ENCODE measurements at regions not wholly inside any gene's neighbourhood (a gene's known extent, or its start where the extent isn't known, plus 50 kb on each side); places are given as distances from the start of the nearest gene placed in this dataset.

GRCh38 chr4:106495476-106495875 lies 126.9 kb upstream of the GIMD1 start:
- Histone ChIP-seq H3K9ac (ENCODE audit: low read length) (no peak overlapping the region), H4K20me1 (ENCODE audit: insufficient read depth, low read length) (no peaks in the 10 kb centered on the region), H3K27ac (ENCODE audit: low read depth, low read length) (no peak overlapping the region), H3K4me3 (ENCODE audit: insufficient read depth, low read depth, low read length) (no peak overlapping the region), H3K36me3 (ENCODE audit: insufficient read depth, low read length) (no peaks in the 10 kb centered on the region), H3K9me3 (ENCODE audit: insufficient read depth, low read depth, low read length) (no peaks in the 10 kb centered on the region), H3K79me2 (ENCODE audit: insufficient read depth, low read length) (no peaks in the 10 kb centered on the region), H3K4me2 (ENCODE audit: low read length) (no peak overlapping the region), H3K4me1 (ENCODE audit: insufficient read depth, low read length) (no peaks in the 10 kb centered on the region), H3K27me3 (ENCODE audit: insufficient read depth, low read length) (no peaks in the 10 kb centered on the region), H2AFZ (ENCODE audit: low read depth, low read length) (no peak overlapping the region)
- peak; percentile 12 for DNase-seq (ENCODE audit: low read depth)
- H3K9me3 Mint-ChIP-seq (ENCODE audit: unreplicated experiment), result peaks cover 3% of the 10 kb centered on the region
- no peak overlapping the region for H3K4me3 Mint-ChIP-seq (ENCODE audit: unreplicated experiment)
- no peaks in the 10 kb centered on the region for H3K36me3 Mint-ChIP-seq (ENCODE audit: low read depth, unreplicated experiment)
- peaks cover 9% of the 10 kb centered on the region for H3K4me1 Mint-ChIP-seq (ENCODE audit: low read depth, unreplicated experiment)
- no peak for FAIRE-seq
- no peak for TF ChIP-seq CTCF (IDR thresholded peaks at IDR 0.05; ENCODE audit: insufficient read depth, low read depth, low read length)
- no peak for TF ChIP-seq EZH2 (IDR thresholded peaks at IDR 0.05; ENCODE audit: insufficient read depth, low read length)
- H3K27ac Mint-ChIP-seq (ENCODE audit: unreplicated experiment), result no peak overlapping the region
- no peaks in the 10 kb centered on the region for H3K27me3 Mint-ChIP-seq (ENCODE audit: low read depth, unreplicated experiment)

- no peak overlapping the region for H3K4me2 ChIP-seq (ENCODE audit: low read length)
- no peaks in the 10 kb centered on the region for H4K20me1 ChIP-seq (ENCODE audit: insufficient read depth, low read length)
- H3K4me3 Mint-ChIP-seq (ENCODE audit: unreplicated experiment), result no peak overlapping the region
- H3K4me3 ChIP-seq (ENCODE audit: insufficient read depth, low read depth, low read length), result no peak overlapping the region
- peaks cover 4% of the 10 kb centered on the region for H3K9me3 Mint-ChIP-seq (ENCODE audit: unreplicated experiment)
- peaks cover 2% of the 10 kb centered on the region for H3K4me1 Mint-ChIP-seq (ENCODE audit: low read depth, unreplicated experiment)
- H2AFZ ChIP-seq (ENCODE audit: low read depth, low read length), result no peak overlapping the region
- H3K9ac ChIP-seq (ENCODE audit: low read length), result no peak overlapping the region
- TF ChIP-seq CTCF (IDR thresholded peaks at IDR 0.05; ENCODE audit: insufficient read depth, low read depth, low read length) (no peak), EZH2 (IDR thresholded peaks at IDR 0.05; ENCODE audit: insufficient read depth, low read length) (no peak)
- DNase-seq (ENCODE audit: low read depth), result peak; percentile 1
- H3K36me3 Mint-ChIP-seq (ENCODE audit: low read depth, unreplicated experiment), result no peaks in the 10 kb centered on the region
- no peaks in the 10 kb centered on the region for H3K79me2 ChIP-seq (ENCODE audit: insufficient read depth, low read length)
- no peak for FAIRE-seq
- no peak overlapping the region for H3K27ac Mint-ChIP-seq (ENCODE audit: unreplicated experiment)
- H3K27ac ChIP-seq (ENCODE audit: low read depth, low read length), result no peak overlapping the region
- no peaks in the 10 kb centered on the region for H3K27me3 ChIP-seq (ENCODE audit: insufficient read depth, low read length)
- no peaks in the 10 kb centered on the region for H3K4me1 ChIP-seq (ENCODE audit: insufficient read depth, low read length)
- no peaks in the 10 kb centered on the region for H3K27me3 Mint-ChIP-seq (ENCODE audit: low read depth, unreplicated experiment)
- H3K9me3 ChIP-seq (ENCODE audit: insufficient read depth, low read depth, low read length), result no peaks in the 10 kb centered on the region
- no peaks in the 10 kb centered on the region for H3K36me3 ChIP-seq (ENCODE audit: insufficient read depth, low read length)
Measured at GRCh38 chr4:106494066-106494465, 125.5 kb upstream of the GIMD1 start.

- no peaks in the 10 kb centered on the region for H3K4me1 ChIP-seq (ENCODE audit: insufficient read depth, low read length)
- no peak for TF ChIP-seq CTCF (IDR thresholded peaks at IDR 0.05; ENCODE audit: insufficient read depth, low read depth, low read length)
- TF ChIP-seq EZH2 (IDR thresholded peaks at IDR 0.05; ENCODE audit: insufficient read depth, low read length), result no peak
- no peaks in the 10 kb centered on the region for H3K27me3 ChIP-seq (ENCODE audit: insufficient read depth, low read length)
- H3K4me3 Mint-ChIP-seq (ENCODE audit: unreplicated experiment), result no peak overlapping the region
- no peak overlapping the region for H2AFZ ChIP-seq (ENCODE audit: low read depth, low read length)
- no peak for FAIRE-seq
- no peak overlapping the region for H3K27ac Mint-ChIP-seq (ENCODE audit: unreplicated experiment)
- H3K27me3 Mint-ChIP-seq (ENCODE audit: low read depth, unreplicated experiment), result no peaks in the 10 kb centered on the region
- no peak overlapping the region for H3K27ac ChIP-seq (ENCODE audit: low read depth, low read length)
- no peaks in the 10 kb centered on the region for H3K36me3 Mint-ChIP-seq (ENCODE audit: low read depth, unreplicated experiment)
- no peak overlapping the region for H3K9ac ChIP-seq (ENCODE audit: low read length)
- H3K4me2 ChIP-seq (ENCODE audit: low read length), result no peak overlapping the region
- H3K79me2 ChIP-seq (ENCODE audit: insufficient read depth, low read length), result no peaks in the 10 kb centered on the region
- DNase-seq (ENCODE audit: low read depth), result no peak
- H3K4me3 ChIP-seq (ENCODE audit: insufficient read depth, low read depth, low read length), result no peak overlapping the region
- no peaks in the 10 kb centered on the region for H3K36me3 ChIP-seq (ENCODE audit: insufficient read depth, low read length)
- peaks cover 6% of the 10 kb centered on the region for H3K9me3 Mint-ChIP-seq (ENCODE audit: unreplicated experiment)
- no peaks in the 10 kb centered on the region for H4K20me1 ChIP-seq (ENCODE audit: insufficient read depth, low read length)
- H3K4me1 Mint-ChIP-seq (ENCODE audit: low read depth, unreplicated experiment), result peaks cover 2% of the 10 kb centered on the region
- H3K9me3 ChIP-seq (ENCODE audit: insufficient read depth, low read depth, low read length), result no peaks in the 10 kb centered on the region
Measured at GRCh38 chr4:106493086-106493485, 124.5 kb upstream of the GIMD1 start.

Measured in astrocyte (in vitro differentiated cells and primary cell).